HG02798 (cell line): ENCODE measurements at regions not wholly inside any gene's neighbourhood (a gene's known extent, or its start where the extent isn't known, plus 50 kb on each side); places are given as distances from the start of the nearest gene placed in this dataset.

Experiments
- ATAC-seq: cut with Tn5 transposase; IDR thresholded peaks from one replicate; pipeline ENCODE4 v1.9.1; 2021; ENCODE audit warnings: mild to moderate bottlenecking; ENCODE audit not compliant: unreplicated experiment, poor library complexity

GRCh38 chr22:49133541-49133940 lies 694.1 kb downstream of the BRD1 start:
- no peak for ATAC-seq

- no peak for ATAC-seq
These were observed 695.7 kb downstream of the BRD1 start for GRCh38 chr22:49132009-49132408.

- ATAC-seq: no peak
These were observed 697.9 kb downstream of the BRD1 start for GRCh38 chr22:49129736-49130135.

GRCh38 chr22:49128874-49129273 lies 698.8 kb downstream of the BRD1 start:
- no peak for ATAC-seq

- no peak for ATAC-seq
These were observed 703.1 kb downstream of the BRD1 start for GRCh38 chr22:49124608-49125007.

- ATAC-seq: no peak
These were observed 704.0 kb downstream of the BRD1 start for GRCh38 chr22:49123621-49124192.

- no peak for ATAC-seq
These were observed 708.1 kb downstream of the BRD1 start for GRCh38 chr22:49119551-49119952.

GRCh38 chr22:49118065-49118464 lies 709.6 kb downstream of the BRD1 start:
- ATAC-seq: no peak

- no peak for ATAC-seq
These were observed 710.2 kb downstream of the BRD1 start for GRCh38 chr22:49117486-49117885.

GRCh38 chr22:49116486-49117120 lies 711.1 kb downstream of the BRD1 start:
- ATAC-seq: no peak

- no peak for ATAC-seq
These were observed 711.7 kb downstream of the BRD1 start for GRCh38 chr22:49116021-49116420.

- no peak for ATAC-seq
These were observed 712.5 kb downstream of the BRD1 start for GRCh38 chr22:49115197-49115596.

GRCh38 chr22:49113758-49114157 lies 713.9 kb downstream of the BRD1 start:
- no peak for ATAC-seq

GRCh38 chr22:49112661-49113626 lies 714.7 kb downstream of the BRD1 start:
- no peak for ATAC-seq

GRCh38 chr22:49112176-49112575 lies 715.5 kb downstream of the BRD1 start:
- ATAC-seq: no peak

GRCh38 chr22:49111085-49111484 lies 716.6 kb downstream of the BRD1 start:
- ATAC-seq: no peak

GRCh38 chr22:49108636-49109315 lies 718.9 kb downstream of the BRD1 start:
- ATAC-seq: no peak

GRCh38 chr22:49107961-49108530 lies 719.6 kb downstream of the BRD1 start:
- no peak for ATAC-seq

- ATAC-seq: no peak
These were observed 720.1 kb downstream of the BRD1 start for GRCh38 chr22:49107561-49107960.

- ATAC-seq: no peak
These were observed 720.9 kb downstream of the BRD1 start for GRCh38 chr22:49106842-49107152.
